Endometrium (tissue), 2 donors: ENCODE measurements at regions not wholly inside any gene's neighbourhood (a gene's known extent, or its start where the extent isn't known, plus 50 kb on each side); places are given as distances from the start of the nearest gene placed in this dataset.

Source experiments
- FAIRE-seq: peaks from 2 replicates; lab custom pipeline; 2012; peaks lifted over from hg19 to GRCh38; lab: Jason Lieb, UNC
- donor health status: control.
- donor health status: control.

- FAIRE-seq = no peak
These were observed 724.8 kb upstream of the GRAMD2B start for GRCh38 chr5:125698420-125698819.

- peak; percentile 39 for FAIRE-seq
These were observed 723.3 kb upstream of the GRAMD2B start for GRCh38 chr5:125699860-125700259.

GRCh38 chr5:125700380-125700861 lies 722.8 kb upstream of the GRAMD2B start:
- peak; percentile 89 for FAIRE-seq

GRCh38 chr5:125703616-125704015 lies 719.6 kb upstream of the GRAMD2B start:
- FAIRE-seq = no peak

- FAIRE-seq = no peak
These were observed 718.3 kb upstream of the GRAMD2B start for GRCh38 chr5:125704888-125705287.

- FAIRE-seq = no peak
These were observed 714.6 kb upstream of the GRAMD2B start for GRCh38 chr5:125708583-125708982.

- FAIRE-seq = no peak
These were observed 712.5 kb upstream of the GRAMD2B start for GRCh38 chr5:125710745-125711144.

- FAIRE-seq = peak; percentile 12
These were observed 710.8 kb upstream of the GRAMD2B start for GRCh38 chr5:125712397-125712796.

- no peak for FAIRE-seq
These were observed 710.0 kb upstream of the GRAMD2B start for GRCh38 chr5:125713109-125713805.

GRCh38 chr5:125715216-125715615 lies 708.0 kb upstream of the GRAMD2B start:
- no peak for FAIRE-seq

- no peak for FAIRE-seq
These were observed 706.0 kb upstream of the GRAMD2B start for GRCh38 chr5:125717209-125717608.

- peak; percentile 98 for FAIRE-seq
These were observed 703.4 kb upstream of the GRAMD2B start for GRCh38 chr5:125719681-125720347.

- peak; percentile 51 for FAIRE-seq
These were observed 702.9 kb upstream of the GRAMD2B start for GRCh38 chr5:125720348-125720685.

GRCh38 chr5:125720721-125721120 lies 702.5 kb upstream of the GRAMD2B start:
- no peak for FAIRE-seq

GRCh38 chr5:125722550-125722949 lies 700.7 kb upstream of the GRAMD2B start:
- FAIRE-seq = peak; percentile 39

GRCh38 chr5:125725691-125726090 lies 697.5 kb upstream of the GRAMD2B start:
- FAIRE-seq = no peak

GRCh38 chr5:125743939-125744338 lies 679.3 kb upstream of the GRAMD2B start:
- FAIRE-seq = no peak

GRCh38 chr5:125746917-125747316 lies 676.3 kb upstream of the GRAMD2B start:
- FAIRE-seq = no peak

- FAIRE-seq = no peak
These were observed 672.9 kb upstream of the GRAMD2B start for GRCh38 chr5:125750147-125750860.

- no peak for FAIRE-seq
These were observed 672.4 kb upstream of the GRAMD2B start for GRCh38 chr5:125750861-125751186.

GRCh38 chr5:125756456-125756855 lies 666.8 kb upstream of the GRAMD2B start:
- no peak for FAIRE-seq

- FAIRE-seq = no peak
These were observed 656.5 kb upstream of the GRAMD2B start for GRCh38 chr5:125766706-125767105.

GRCh38 chr5:125775896-125776295 lies 647.3 kb upstream of the GRAMD2B start:
- no peak for FAIRE-seq
